TTC549 (cell line): ENCODE measurements at regions not wholly inside any gene's neighbourhood (a gene's known extent, or its start where the extent isn't known, plus 50 kb on each side); places are given as distances from the start of the nearest gene placed in this dataset.

Source experiments
- FAIRE-seq: peaks from 2 replicates; lab custom pipeline; 2012; peaks lifted over from hg19 to GRCh38; lab: Jason Lieb, UNC

DNA sequence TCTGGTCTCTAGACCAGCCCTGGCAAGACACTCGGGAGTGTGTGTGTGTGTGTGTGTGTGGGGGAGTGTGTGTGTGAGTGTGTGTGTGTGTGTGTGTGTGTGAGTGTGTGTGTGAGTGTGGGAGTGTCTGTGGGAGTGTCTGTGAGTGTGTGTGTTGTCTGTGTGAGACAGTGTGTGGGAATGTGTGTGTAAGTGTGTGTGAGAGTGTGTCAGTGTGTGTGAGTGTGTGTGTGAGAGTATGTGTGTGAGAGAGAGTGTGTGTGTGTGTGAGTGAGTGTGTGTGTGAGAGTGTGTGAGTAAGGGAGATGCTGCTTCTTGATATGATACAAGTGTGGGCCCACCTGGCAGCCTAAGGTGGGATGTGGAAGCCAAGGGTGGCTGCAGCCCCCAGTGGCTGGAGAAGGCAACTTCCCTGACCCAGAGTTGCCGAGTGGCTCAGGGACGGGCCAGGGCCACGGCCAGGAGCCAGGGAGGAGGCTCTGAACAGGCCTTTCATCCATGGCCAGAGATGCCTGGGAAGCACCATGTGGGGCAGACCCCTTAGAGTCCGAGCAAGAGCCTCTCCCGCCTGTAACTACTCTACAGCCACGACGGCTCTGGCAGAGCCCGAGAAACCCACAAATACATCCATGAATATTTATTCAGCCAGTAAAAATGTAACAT is 159.3 kb upstream of the MYCN start:
- FAIRE-seq: no peak

DNA sequence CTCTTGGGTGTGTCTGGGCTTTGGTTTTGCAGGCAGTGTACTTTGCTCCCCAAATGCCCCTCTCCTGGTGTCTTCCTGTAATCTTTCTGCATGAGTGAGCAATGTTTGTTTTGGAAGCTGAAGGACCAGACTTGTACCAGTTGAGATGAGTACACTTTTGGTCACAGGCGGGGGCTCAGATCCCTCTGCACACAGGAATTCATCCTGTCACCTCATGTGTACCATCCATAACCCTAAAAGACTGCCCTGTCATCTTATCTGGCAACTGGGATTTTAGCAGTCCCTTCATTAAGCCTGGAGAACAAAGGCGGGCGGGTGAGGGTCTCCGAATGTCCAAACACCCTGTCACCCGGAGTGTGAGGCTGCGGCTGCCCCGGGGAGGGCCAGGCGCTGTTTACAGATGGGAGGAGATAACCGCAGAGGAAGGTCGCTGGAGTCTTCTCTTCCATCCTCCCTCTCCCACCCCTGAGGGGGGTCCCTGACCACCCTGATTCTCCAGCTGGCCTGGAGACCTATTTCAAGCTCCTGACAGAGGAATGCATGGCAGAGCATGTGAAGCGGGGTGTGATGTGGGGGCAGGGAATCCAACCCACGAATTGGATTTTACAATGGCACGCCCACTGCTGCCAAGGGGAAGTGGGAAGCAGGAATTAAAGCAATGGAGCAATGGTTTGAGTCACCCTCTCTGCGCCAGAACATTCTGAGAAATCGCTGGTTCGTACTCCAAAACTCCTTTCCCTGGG is 158.2 kb upstream of the MYCN start:
- no peak for FAIRE-seq

DNA sequence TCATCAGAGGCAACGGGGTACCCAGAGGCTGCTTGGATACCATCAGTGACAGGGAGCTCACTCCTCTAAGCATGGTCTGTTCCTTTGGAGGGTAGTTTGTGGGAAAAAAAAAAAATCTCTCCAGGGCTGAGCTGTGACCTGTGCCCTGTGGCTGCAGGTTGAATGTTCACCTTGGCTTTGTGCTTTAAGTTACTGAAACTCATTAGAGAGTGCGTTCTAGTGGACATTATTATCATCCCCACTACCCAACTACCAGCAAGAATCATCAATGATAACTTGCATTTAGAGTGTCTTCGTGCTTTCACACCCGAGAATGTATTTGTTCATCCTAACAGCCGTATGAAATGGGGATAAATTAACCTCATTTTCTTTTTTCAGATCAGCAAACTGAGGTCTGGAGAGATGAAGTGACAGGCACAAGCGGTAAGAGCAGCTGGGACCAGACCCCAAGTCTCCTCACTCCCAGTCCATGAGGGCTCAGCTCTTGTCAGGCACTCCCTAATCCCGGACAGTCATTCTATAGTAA is 157.5 kb upstream of the MYCN start:
- FAIRE-seq: no peak

DNA sequence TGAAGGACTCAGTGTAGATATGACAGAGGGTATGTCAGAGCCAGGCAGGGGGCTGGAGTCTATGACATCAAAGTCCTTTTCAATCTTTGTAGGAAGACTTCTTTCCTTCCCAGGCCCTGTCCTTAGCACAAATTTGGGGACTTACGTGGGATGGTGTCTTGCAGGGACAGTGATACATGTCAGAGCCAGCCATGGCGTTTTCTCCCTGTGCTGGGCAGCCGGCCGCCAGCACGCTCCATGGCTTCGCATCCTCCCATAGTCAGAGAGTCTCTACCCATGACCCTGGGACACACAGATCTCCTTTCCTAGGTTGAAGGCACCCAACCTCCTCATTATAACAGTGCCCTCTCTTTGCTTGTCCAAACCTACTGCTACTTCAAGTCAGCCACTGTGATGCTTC is 156.9 kb upstream of the MYCN start:
- no peak for FAIRE-seq

DNA sequence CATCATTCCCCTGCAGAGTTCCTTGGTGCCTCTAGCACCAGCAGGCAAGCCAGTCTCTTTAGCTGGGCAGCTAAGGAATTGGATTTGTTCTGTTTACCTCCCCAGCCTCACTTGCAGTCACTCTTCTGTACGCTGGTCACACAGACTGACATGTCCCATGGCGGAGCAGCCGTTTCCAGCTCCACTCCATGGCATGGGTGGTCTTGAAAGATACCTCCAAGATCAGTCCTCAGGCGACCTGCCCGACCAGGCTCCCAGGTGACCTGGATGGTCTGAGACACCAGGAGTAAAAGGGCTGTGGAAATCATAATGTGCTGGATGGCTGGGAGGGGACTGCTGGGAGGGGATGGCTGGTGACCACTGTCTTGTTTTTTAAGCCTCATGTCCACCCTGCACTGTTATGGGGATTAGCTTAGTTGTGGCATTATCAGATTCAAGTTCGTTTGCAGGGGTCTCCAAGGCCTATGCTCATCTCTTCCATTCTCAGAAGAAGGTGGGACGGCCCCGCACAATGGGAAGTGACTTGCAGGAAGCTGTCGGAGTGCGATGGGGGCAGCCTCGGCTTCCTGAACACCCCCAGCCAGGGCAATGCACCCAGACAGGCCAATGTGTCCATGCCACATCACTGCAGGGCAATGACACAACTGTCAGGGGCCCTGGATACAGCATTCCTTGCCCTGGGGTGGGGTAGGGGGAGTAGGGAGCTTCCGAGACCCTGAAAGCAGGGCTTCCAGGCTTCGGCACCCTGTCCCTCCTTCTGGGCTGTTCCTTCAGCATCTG is 156.1 kb upstream of the MYCN start:
- FAIRE-seq: no peak

GRCh38 chr2:15784886-15785801 is 155.2 kb upstream of the MYCN start:
- FAIRE-seq: no peak

DNA sequence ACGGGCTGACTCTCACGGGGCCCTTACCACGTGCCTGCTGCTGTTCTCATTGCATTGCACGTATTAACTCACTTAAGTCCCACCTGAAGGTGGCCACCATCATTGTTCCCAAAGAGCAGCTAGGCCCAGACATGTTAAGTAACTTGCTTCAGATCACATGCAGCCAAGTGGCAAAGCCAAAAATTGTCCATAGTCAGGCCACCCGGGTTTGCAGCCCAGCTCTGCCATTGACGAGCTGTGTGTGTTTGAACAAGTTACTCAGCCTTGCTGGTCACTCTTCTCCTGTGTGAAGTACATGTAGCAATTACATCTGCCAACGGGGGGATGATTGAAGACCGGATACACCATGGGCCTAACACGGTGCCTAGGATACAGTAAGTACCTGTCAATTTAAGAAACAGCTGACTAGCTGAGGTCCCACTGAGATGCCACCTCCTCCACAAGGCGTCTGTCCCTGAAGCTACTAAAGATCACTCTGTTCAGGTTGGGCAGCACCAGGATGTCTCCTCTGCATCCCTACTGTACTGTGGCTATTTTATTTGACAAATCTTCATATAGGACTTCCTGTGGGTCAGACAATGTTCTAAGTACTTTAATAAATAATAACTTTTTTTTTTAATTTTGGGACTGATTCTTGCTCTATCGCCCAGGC is 154.2 kb upstream of the MYCN start:
- FAIRE-seq: no peak

GRCh38 chr2:15786901-15787300 is 153.4 kb upstream of the MYCN start:
- no peak for FAIRE-seq

DNA sequence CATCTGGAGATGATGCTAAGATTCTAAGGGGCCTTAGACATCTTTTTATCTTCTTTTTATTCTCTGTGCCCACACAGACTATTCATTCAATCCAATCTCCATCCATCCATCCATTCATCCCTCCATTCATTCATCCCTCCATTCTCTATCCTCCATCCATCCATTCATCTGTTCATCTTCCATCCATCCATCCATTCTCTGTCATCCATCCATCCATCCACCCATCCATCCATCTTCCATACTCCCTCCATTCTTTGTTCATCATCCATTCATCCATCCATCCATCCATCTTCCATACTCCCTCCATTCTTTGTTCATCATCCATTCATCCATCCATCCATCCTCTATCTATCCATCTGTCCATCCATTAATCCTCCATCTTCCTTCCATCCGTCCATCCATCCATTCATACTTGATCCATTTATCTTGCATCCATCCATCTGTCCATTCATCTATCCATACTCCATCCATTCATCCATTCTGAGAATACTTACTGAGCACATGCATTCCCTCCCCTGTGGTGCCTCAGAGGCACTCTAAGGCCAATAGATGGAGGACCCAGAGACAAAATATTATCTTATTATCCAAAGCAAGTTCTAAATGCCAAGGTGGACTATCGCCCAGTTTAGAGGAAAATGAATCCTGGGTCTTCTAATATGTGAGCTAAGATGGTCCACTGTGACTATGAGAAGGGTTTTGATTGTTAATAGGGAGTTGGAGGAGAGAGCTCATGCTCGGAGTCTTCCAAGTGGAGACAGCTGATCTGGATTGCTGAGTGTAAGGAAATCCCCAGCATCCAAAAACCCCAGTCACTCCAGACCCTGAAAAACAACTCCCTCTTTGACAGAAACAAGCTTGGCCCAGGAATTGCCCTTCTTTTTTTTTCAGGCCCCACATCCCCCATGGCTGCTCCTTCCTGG is 152.6 kb upstream of the MYCN start:
- FAIRE-seq: no peak

DNA sequence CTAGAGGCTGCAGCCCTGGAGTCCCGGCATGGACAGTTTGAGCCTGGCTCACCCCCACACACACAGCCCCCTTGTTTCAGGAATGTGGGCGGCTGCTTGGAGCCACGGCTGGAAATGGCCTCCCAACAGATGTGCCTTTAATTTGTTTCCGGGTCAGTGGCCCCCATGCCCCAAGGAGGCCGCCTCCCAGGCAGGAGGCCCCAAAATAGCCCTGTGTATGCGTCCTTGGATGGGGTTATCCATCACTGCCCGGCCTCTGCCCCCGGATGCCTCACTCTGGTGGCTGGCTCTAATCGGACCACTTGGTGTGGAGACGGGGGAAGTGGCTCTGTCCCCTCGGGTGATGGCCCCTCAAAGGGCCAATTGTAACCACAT is 151.9 kb upstream of the MYCN start:
- FAIRE-seq: no peak

GRCh38 chr2:15788830-15789229 is 151.5 kb upstream of the MYCN start:
- no peak for FAIRE-seq

DNA sequence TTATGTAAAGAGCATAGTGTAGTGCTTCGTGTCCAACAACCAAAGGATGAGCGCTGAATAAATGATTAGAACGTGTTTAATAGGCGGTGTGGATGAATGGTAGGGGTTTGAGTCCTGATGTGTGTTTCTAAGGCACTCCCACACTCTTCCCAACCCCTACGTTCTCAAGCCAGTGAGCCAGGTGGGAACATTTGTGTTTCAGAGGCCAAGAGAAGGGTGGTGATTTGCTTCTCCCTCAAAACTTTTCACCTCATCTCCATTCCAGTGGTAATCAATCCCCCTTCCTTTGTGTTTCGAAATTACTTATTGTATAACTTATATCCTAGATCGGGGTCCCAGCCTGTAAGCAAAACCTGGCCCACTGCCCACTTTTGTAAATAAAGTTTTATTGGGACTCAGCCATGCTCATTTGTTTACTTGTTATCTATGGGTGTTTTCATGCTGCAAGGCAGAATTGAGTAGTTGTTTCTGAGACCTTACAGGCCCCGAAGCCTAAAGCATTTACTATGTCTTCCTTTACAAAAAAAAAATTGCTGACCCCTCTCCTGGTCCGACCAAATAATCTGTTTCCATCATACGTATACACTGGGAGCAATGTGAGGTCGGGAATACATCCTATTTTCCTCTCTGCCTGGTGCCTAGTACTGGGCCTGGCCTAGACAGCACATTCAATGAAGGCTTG is 150.8 kb upstream of the MYCN start:
- no peak for FAIRE-seq

DNA sequence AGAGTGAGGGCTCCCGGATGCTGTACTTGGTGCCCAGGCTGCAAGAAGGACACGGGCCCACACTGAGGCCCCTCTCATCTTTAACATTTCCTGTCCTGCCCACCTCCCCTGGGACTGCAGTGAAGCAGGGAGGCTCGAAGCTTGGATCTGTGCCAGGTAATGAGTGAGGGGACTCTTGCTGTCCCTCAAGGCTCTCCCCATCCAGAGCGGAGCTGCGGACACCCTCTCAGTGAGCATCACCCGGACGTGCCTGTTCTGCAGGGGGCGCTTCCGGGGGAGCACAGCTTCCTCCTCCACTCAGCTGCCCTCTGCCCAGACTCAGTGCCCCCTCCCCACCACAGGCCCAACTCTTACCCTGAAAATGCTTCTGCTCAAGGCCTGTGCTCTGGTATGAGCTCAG is 150.0 kb upstream of the MYCN start:
- FAIRE-seq: no peak

- no peak for FAIRE-seq
These were observed 149.5 kb upstream of the MYCN start for GRCh38 chr2:15790838-15791237.

- no peak for FAIRE-seq
These were observed 149.1 kb upstream of the MYCN start for GRCh38 chr2:15791294-15791693.

GRCh38 chr2:15792331-15792730 is 148.0 kb upstream of the MYCN start:
- no peak for FAIRE-seq

- FAIRE-seq: no peak
These were observed 147.1 kb upstream of the MYCN start for GRCh38 chr2:15793078-15793913.

DNA sequence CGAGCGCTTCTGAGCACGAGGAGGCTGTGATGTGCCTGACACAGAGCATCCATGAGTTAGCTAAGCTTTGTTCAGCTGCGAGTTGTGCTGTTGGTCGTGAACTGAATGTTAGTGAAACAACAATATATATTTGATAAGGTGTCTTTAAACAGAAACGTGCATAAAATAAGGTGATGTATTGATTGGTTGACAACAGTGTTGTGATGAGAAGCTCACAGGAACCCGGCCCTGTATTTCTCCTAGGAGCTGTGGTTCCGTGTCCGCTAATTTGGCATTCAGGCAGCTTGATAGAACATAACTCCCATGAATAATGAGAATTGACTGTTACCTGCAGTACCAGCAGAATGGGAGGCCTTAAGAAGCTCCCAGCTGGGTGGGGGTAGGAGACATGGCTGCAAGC is 146.4 kb upstream of the MYCN start:
- no peak for FAIRE-seq

DNA sequence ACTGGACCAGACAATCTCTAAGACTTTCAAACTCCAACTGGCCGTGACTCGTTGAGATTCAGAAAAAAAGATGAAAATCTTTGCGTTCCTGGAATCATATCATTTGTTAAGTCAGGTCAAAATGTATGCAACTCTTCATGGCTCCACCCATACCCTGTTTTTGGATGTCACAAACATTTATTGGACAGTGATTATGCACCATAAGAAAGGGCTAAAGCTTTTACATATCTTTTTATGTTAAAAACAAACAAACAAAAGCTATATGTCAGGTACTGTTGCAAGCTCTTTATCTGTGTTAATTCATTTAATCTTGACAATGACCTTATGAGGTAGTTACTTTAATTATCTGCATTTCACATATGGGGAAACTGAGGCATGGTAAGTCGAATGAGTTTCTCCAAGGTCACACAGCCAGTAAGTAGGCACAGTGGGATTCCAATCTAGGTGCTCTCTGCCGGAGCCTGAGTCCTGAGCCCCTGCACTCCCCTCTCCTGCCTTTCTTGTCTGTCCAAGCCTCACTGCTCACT is 145.7 kb upstream of the MYCN start:
- FAIRE-seq: no peak
